PC-3 (cell line): ENCODE measurements at regions not wholly inside any gene's neighbourhood (a gene's known extent, or its start where the extent isn't known, plus 50 kb on each side); places are given as distances from the start of the nearest gene placed in this dataset.

ENCODE experiments used
- ATAC-seq: fragments of 200-7000 bp; cut with Tn5 transposase; 2 replicates; pipeline ENCODE4 v1.9.1; 2020; ENCODE audit warnings: mild to moderate bottlenecking, moderate library complexity
- BruUV-seq: library from RNA; stranded (reverse); fragments of 400-500 nt; replicated peaks from 2 replicates; lab custom pipeline; 2021; lab: Mats Ljungman, UMichigan
- CTCF ChIA-PET: fragments of 300-600 bp; sonication (Branson Sonifier 250); formaldehyde crosslinking; loops from one replicate; lab custom pipeline; 2022; ENCODE audit warnings: antibody characterized with exemption; lab: Charles Lee
- POLR2A ChIA-PET: fragments of 300-600 bp; sonication (Branson Sonifier 250); formaldehyde crosslinking; loops from one replicate; lab custom pipeline; 2022; ENCODE audit warnings: antibody characterized with exemption; ENCODE audit not compliant: unreplicated experiment; lab: Charles Lee
- DNase-seq: peaks from one replicate; pipeline ENCODE4 v3.0.0-alpha.2; 2015
- H2AFZ ChIP-seq: fragments of 300-600 bp; sonication (generic); 2 replicates; pipeline ENCODE4 v1.6.0; 2016; ENCODE audit warnings: antibody characterized with exemption, low read length
- H3F3A ChIP-seq: fragments of 300-600 bp; sonication (generic); one replicate; pipeline ENCODE4 v1.6.0; 2017; ENCODE audit warnings: antibody characterized with exemption, low read length, control low read depth, mild to moderate bottlenecking; ENCODE audit not compliant: unreplicated experiment
- H3K27ac ChIP-seq: fragments of 300-600 bp; sonication (generic); 2 replicates; pipeline ENCODE4 v1.5.1; 2016; ENCODE audit warnings: mild to moderate bottlenecking, low read length
- H3K27me3 ChIP-seq: fragments of 300-600 bp; sonication (generic); 2 replicates; pipeline ENCODE4 v1.6.1; 2016; ENCODE audit warnings: low read length, mixed read lengths
- H3K36me3 ChIP-seq: fragments of 300-600 bp; sonication (generic); 2 replicates; pipeline ENCODE4 v1.6.1; 2016; ENCODE audit warnings: low read depth, mixed run types, low read length, mixed read lengths
- H3K4me1 ChIP-seq: fragments of 300-600 bp; sonication (generic); 2 replicates; pipeline ENCODE4 v1.5.1; 2016; ENCODE audit warnings: low read length; ENCODE audit not compliant: insufficient read depth
- H3K4me2 ChIP-seq: fragments of 300-600 bp; sonication (generic); 2 replicates; pipeline ENCODE4 v1.6.0; 2016; ENCODE audit warnings: low read length
- H3K4me3 ChIP-seq: fragments of 300-600 bp; sonication (generic); 2 replicates; pipeline ENCODE4 v1.5.1; 2016; ENCODE audit warnings: mild to moderate bottlenecking, low read length, mixed read lengths
- H3K79me2 ChIP-seq: fragments of 300-600 bp; sonication (generic); 2 replicates; pipeline ENCODE4 v1.6.1; 2017; ENCODE audit warnings: low read length, mixed read lengths
- H3K9ac ChIP-seq: fragments of 300-600 bp; sonication (generic); 2 replicates; pipeline ENCODE4 v1.6.0; 2016; ENCODE audit warnings: mild to moderate bottlenecking, low read length
- H3K9me2 ChIP-seq: fragments of 300-600 bp; sonication (generic); replicated peaks from 2 replicates; pipeline ENCODE4 v1.6.1; 2016; ENCODE audit warnings: mixed run types, low read length, mixed read lengths
- H3K9me3 ChIP-seq: fragments of 300-600 bp; sonication (generic); 2 replicates; pipeline ENCODE4 v1.6.1; 2016; ENCODE audit warnings: low read length, mixed read lengths
- H4K20me1 ChIP-seq: fragments of 300-600 bp; sonication (generic); 2 replicates; pipeline ENCODE4 v1.6.1; 2016; ENCODE audit warnings: low read length, mixed read lengths
- CTCF ChIP-seq: fragments of 300-600 bp; sonication (generic); conservative IDR thresholded peaks from 2 replicates; pipeline ENCODE4 v1.5.1; 2017; ENCODE audit warnings: antibody characterized with exemption, low read depth, mild to moderate bottlenecking, low read length
- EZH2 ChIP-seq: fragments of 300-600 bp; sonication (generic); IDR thresholded peaks from one replicate; pipeline ENCODE4 v1.6.1; 2017; ENCODE audit warnings: antibody characterized with exemption, mild to moderate bottlenecking, low read length; ENCODE audit not compliant: unreplicated experiment
- EZH2phosphoT487 ChIP-seq: fragments of 300-600 bp; sonication (generic); IDR thresholded peaks from 2 replicates; pipeline ENCODE4 v1.6.1; 2018; ENCODE audit warnings: mild to moderate bottlenecking, antibody characterized with exemption, low read length, borderline replicate concordance
- intact Hi-C: fragments of 100-400 bp; cut with micrococcal nuclease; formaldehyde crosslinking; loops from 2 replicates; pipeline ENCODE4 v1.9.0; 2023

- Histone ChIP-seq H3F3A (no peaks in the 10 kb centered on the region), H3K9me2 (no peaks in the 10 kb centered on the region), H3K36me3 (no peaks in the 10 kb centered on the region), H2AFZ (no peak overlapping the region), H3K4me1 (no peaks in the 10 kb centered on the region), H3K9ac (no peak overlapping the region), H3K4me3 (no peak overlapping the region), H3K79me2 (no peaks in the 10 kb centered on the region), H3K27ac (no peak overlapping the region), H3K27me3 (peaks cover 33% of the 10 kb centered on the region; the same call in 1 of the 2 replicates), H3K4me2 (no peak overlapping the region), H4K20me1 (no peaks in the 10 kb centered on the region), H3K9me3 (0 out of 2 replicates have a peak, but pooled peaks cover 4% of the 10 kb centered on the region)
- POLR2A ChIA-PET, result no interaction called here
- ATAC-seq (no peak), DNase-seq (no peak)
- CTCF ChIA-PET, result no interaction called here
- intact Hi-C loops, result no loop called here
- BruUV-seq, result no TSS peak
- no peak for TF ChIP-seq CTCF
- no peak for TF ChIP-seq EZH2
- no peak for TF ChIP-seq EZH2phosphoT487
Measured at GRCh38 chr11:134850566-134850965, 438.5 kb upstream of the B3GAT1 start.

- no peaks in the 10 kb centered on the region for H3K4me1 ChIP-seq
- no peak overlapping the region for H3K4me3 ChIP-seq
- no peak for DNase-seq
- H3F3A ChIP-seq, result no peaks in the 10 kb centered on the region
- ChIA-PET CTCF (no interaction called here), POLR2A (no interaction called here)
- H4K20me1 ChIP-seq, result no peaks in the 10 kb centered on the region
- H2AFZ ChIP-seq, result no peak overlapping the region
- no peak overlapping the region for H3K27ac ChIP-seq
- 0 out of 2 replicates have a peak, but pooled peaks cover 4% of the 10 kb centered on the region for H3K9me3 ChIP-seq
- no TSS peak for BruUV-seq
- TF ChIP-seq CTCF, result no peak
- no peak for TF ChIP-seq EZH2phosphoT487
- no peak for TF ChIP-seq EZH2
- no peaks in the 10 kb centered on the region for H3K79me2 ChIP-seq
- H3K9me2 ChIP-seq, result no peaks in the 10 kb centered on the region
- H3K36me3 ChIP-seq, result no peaks in the 10 kb centered on the region
- no peak overlapping the region for H3K9ac ChIP-seq
- peaks cover 38% of the 10 kb centered on the region; the same call in 1 of the 2 replicates for H3K27me3 ChIP-seq
- H3K4me2 ChIP-seq, result no peak overlapping the region
- no peak for ATAC-seq
- intact Hi-C loops, result no loop called here
Measured at GRCh38 chr11:134849833-134850232, 437.8 kb upstream of the B3GAT1 start.

GRCh38 chr11:134847083-134847715, 435.2 kb upstream of the B3GAT1 start:
- no peak for DNase-seq
- intact Hi-C loops, result no loop called here
- Histone ChIP-seq H3K9ac (no peak overlapping the region), H2AFZ (no peak overlapping the region), H3K27me3 (peaks cover 37% of the 10 kb centered on the region), H4K20me1 (no peaks in the 10 kb centered on the region), H3F3A (no peaks in the 10 kb centered on the region), H3K4me1 (no peaks in the 10 kb centered on the region), H3K4me3 (no peak overlapping the region), H3K36me3 (no peaks in the 10 kb centered on the region), H3K27ac (no peak overlapping the region), H3K79me2 (no peaks in the 10 kb centered on the region), H3K4me2 (no peak overlapping the region), H3K9me2 (no peaks in the 10 kb centered on the region), H3K9me3 (no peaks in the 10 kb centered on the region)
- CTCF ChIA-PET, result no interaction called here
- no peak for ATAC-seq
- POLR2A ChIA-PET, result no interaction called here
- TF ChIP-seq EZH2 (no peak), CTCF (no peak), EZH2phosphoT487 (no peak)
- BruUV-seq, result no TSS peak
